Gastrocnemius medialis (tissue), 4 donors: ENCODE measurements at regions not wholly inside any gene's neighbourhood (a gene's known extent, or its start where the extent isn't known, plus 50 kb on each side); places are given as distances from the start of the nearest gene placed in this dataset.

Source experiments
- ATAC-seq, 2 donors: fragments of 150-250 bp; one replicate each; pipeline ENCODE4 v1.9.1; 2016
- DNase-seq, 2 donors: peaks; one replicate each; pipeline ENCODE4 v3.0.0-alpha.2; 2019
- H3K27ac ChIP-seq, 4 donors: fragments of 200-600 bp; sonication (generic); 1 replicate in 1 of 4; 2 replicates in 3 of 4; pipeline ENCODE4 v1.5.1; 2016 to 2018; ENCODE audit warnings: mild to moderate bottlenecking in 2 of 4, moderate library complexity in 1 of 4
- H3K27me3 ChIP-seq, 3 donors: fragments of 200-600 bp; sonication (generic) in 2 of 3; 1 replicate in 1 of 3; 2 replicates in 2 of 3; pipeline versions ENCODE4 v1.5.1 to v1.6.0; 2016 to 2019; ENCODE audit warnings: mild to moderate bottlenecking in 1 of 3, moderate library complexity in 1 of 3
- H3K36me3 ChIP-seq, 2 donors: fragments of 200-600 bp; sonication (generic) in 1 of 2; one replicate each; pipeline ENCODE4 v1.5.1; 2017 to 2018
- H3K4me1 ChIP-seq, 2 donors: fragments of 200-600 bp; sonication (generic) in 1 of 2; one replicate each; pipeline ENCODE4 v1.5.1; 2016 to 2017; ENCODE audit warnings: mild to moderate bottlenecking in 2 of 2
- H3K4me3 ChIP-seq, 4 donors: fragments of 200-600 bp; sonication (generic) in 3 of 4; 1 replicate in 1 of 4; 2 replicates in 3 of 4; pipeline ENCODE4 v1.5.1; 2016 to 2019; ENCODE audit warnings: mild to moderate bottlenecking in 2 of 4
- H3K9me3 ChIP-seq, 3 donors: fragments of 200-600 bp; sonication (generic) in 2 of 3; 1 replicate in 1 of 3; 2 replicates in 2 of 3; pipeline ENCODE4 v1.5.1; 2016 to 2019
- CTCF ChIP-seq, 5 experiments: fragments of 450-650 bp in 3 of 5; fragments of 200-600 bp in 2 of 5; sonication (generic) in 2 of 5; IDR thresholded peaks in 4 of 5; conservative IDR thresholded peaks in 1 of 5; 1 replicate in 4 of 5; 2 replicates in 1 of 5; pipeline ENCODE4 v1.5.1; 2016 to 2019; ENCODE audit warnings: antibody characterized with exemption in 5 of 5, mild to moderate bottlenecking in 3 of 5, moderate library complexity in 3 of 5
- POLR2A ChIP-seq, 2 donors: fragments of 450-650 bp; IDR thresholded peaks; one replicate each; pipeline ENCODE4 v1.6.1; 2017; ENCODE audit warnings: antibody characterized with exemption in 2 of 2, mild to moderate bottlenecking in 2 of 2, moderate library complexity in 2 of 2
- in situ Hi-C, 4 donors: fragments of 200-750 bp; cut with MboI; loops; one replicate each; pipeline versions ENCODE4 v1.15.0 to v1.8.0; 2017; ENCODE audit warnings: low sequenced_read_pairs in 4 of 4
- intact Hi-C: fragments of 100-400 bp; cut with DNase I; formaldehyde crosslinking; loops from one replicate; pipeline ENCODE4 v1.15.1; 2023; ENCODE audit warnings: low total_unique reads

GRCh38 chr3:144084929-144085328 is 113.3 kb downstream of the DIPK2A start:
- DNase-seq (no peak), ATAC-seq (no peak)
- Histone ChIP-seq H3K4me3 (no peak overlapping the region), H3K9me3 (no peaks in the 10 kb centered on the region), H3K27ac (no peak overlapping the region), H3K27me3 (no peaks in the 10 kb centered on the region), H3K4me1 (no peaks in the 10 kb centered on the region), H3K36me3 (no peaks in the 10 kb centered on the region)
- intact Hi-C loops (no loop called here), in situ Hi-C loops (no loop called here)
- no peak for TF ChIP-seq POLR2A (IDR thresholded peaks at IDR 0.05)
- no peak for TF ChIP-seq CTCF (IDR thresholded peaks at IDR 0.05 in 4 of 5, conservative IDR thresholded peaks at IDR 0.05 in 1 of 5)

GRCh38 chr3:144085964-144086363 is 114.3 kb downstream of the DIPK2A start:
- no peak for TF ChIP-seq POLR2A (IDR thresholded peaks at IDR 0.05)
- no peak for TF ChIP-seq CTCF (IDR thresholded peaks at IDR 0.05 in 4 of 5, conservative IDR thresholded peaks at IDR 0.05 in 1 of 5)
- H3K27ac ChIP-seq, result no peak overlapping the region
- H3K9me3 ChIP-seq, result no peaks in the 10 kb centered on the region
- H3K4me1 ChIP-seq, result no peaks in the 10 kb centered on the region
- DNase-seq (no peak), ATAC-seq (no peak)
- in situ Hi-C loops (no loop called here), intact Hi-C loops (no loop called here)
- H3K27me3 ChIP-seq, result no peaks in the 10 kb centered on the region
- H3K4me3 ChIP-seq, result no peak overlapping the region
- no peaks in the 10 kb centered on the region for H3K36me3 ChIP-seq

GRCh38 chr3:144096016-144096415 is 124.4 kb downstream of the DIPK2A start:
- no peak overlapping the region for H3K27ac ChIP-seq
- in situ Hi-C loops, result no loop called here
- no peak for TF ChIP-seq CTCF (IDR thresholded peaks at IDR 0.05 in 4 of 5, conservative IDR thresholded peaks at IDR 0.05 in 1 of 5)
- intact Hi-C loops, result no loop called here
- DNase-seq (no peak), ATAC-seq (no peak)
- H3K4me1 ChIP-seq, result no peaks in the 10 kb centered on the region
- H3K27me3 ChIP-seq, result no peaks in the 10 kb centered on the region
- no peak overlapping the region for H3K4me3 ChIP-seq
- H3K9me3 ChIP-seq, result peaks cover 0 to 3% (median 0%) of the 10 kb centered on the region in 3 donors
- H3K36me3 ChIP-seq, result no peaks in the 10 kb centered on the region

DNA sequence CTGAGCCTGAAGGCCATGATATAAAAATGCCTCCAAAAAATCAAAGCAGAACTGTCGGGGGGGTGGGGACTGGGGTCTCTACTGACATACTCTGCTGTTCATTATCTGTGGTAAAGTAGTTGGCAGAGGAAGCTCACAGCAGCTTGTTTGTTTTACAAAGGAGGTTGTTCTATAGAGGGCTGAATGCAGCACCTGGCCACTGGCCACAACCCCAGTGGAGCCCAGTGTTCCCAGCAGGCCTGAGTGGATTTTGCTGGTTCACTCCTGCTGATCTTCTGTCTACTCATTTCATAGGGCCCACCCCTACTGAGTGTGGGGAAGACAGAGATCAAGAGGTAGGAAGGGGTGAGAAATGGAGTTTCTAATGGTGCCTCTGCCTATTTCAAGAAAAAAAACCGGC is 125.5 kb downstream of the DIPK2A start:
- Histone ChIP-seq H3K27me3 (no peaks in the 10 kb centered on the region), H3K4me1 (no peaks in the 10 kb centered on the region), H3K36me3 (no peaks in the 10 kb centered on the region), H3K27ac (no peak overlapping the region), H3K9me3 (peaks cover 0 to 3% (median 0%) of the 10 kb centered on the region in 3 donors), H3K4me3 (no peak overlapping the region)
- no peak for DNase-seq
- intact Hi-C loops, result no loop called here
- in situ Hi-C loops, result no loop called here
- no peak for TF ChIP-seq POLR2A (IDR thresholded peaks at IDR 0.05)
- TF ChIP-seq CTCF (IDR thresholded peaks at IDR 0.05 in 4 of 5, conservative IDR thresholded peaks at IDR 0.05 in 1 of 5), result no peak
- ATAC-seq, result no peak

GRCh38 chr3:144098691-144099090 is 127.1 kb downstream of the DIPK2A start:
- ATAC-seq (no peak), DNase-seq (no peak)
- Histone ChIP-seq H3K27ac (no peak overlapping the region), H3K27me3 (no peaks in the 10 kb centered on the region), H3K9me3 (peaks cover 0 to 3% (median 0%) of the 10 kb centered on the region in 3 donors), H3K36me3 (no peaks in the 10 kb centered on the region), H3K4me1 (no peaks in the 10 kb centered on the region), H3K4me3 (no peak overlapping the region)
- intact Hi-C loops (no loop called here), in situ Hi-C loops (no loop called here)
- TF ChIP-seq POLR2A (IDR thresholded peaks at IDR 0.05) (no peak), CTCF (IDR thresholded peaks at IDR 0.05 in 4 of 5, conservative IDR thresholded peaks at IDR 0.05 in 1 of 5) (no peak)
